MM.1S (cell line): ENCODE measurements at regions not wholly inside any gene's neighbourhood (a gene's known extent, or its start where the extent isn't known, plus 50 kb on each side); places are given as distances from the start of the nearest gene placed in this dataset.

Experiments used
- DNase-seq: peaks from one replicate; pipeline ENCODE4 v3.0.0-alpha.2; 2015
- H2AFZ ChIP-seq: fragments of 300-600 bp; sonication (generic); 2 replicates; pipeline ENCODE4 v1.6.0; 2016; ENCODE audit warnings: antibody characterized with exemption, low read length
- H3F3A ChIP-seq: fragments of 300-600 bp; sonication (generic); 2 replicates; pipeline ENCODE4 v1.6.1; 2016; ENCODE audit warnings: mild to moderate bottlenecking, antibody characterized with exemption, low read length, moderate library complexity, mixed read lengths; ENCODE audit not compliant: insufficient read depth
- H3K27ac ChIP-seq: fragments of 300-600 bp; sonication (generic); 2 replicates; pipeline ENCODE4 v1.5.1; 2016; ENCODE audit warnings: mild to moderate bottlenecking, low read length
- H3K27me3 ChIP-seq: fragments of 300-600 bp; sonication (generic); replicated peaks from 2 replicates; pipeline ENCODE4 v1.6.0; 2016; ENCODE audit warnings: low read length; ENCODE audit not compliant: insufficient read depth
- H3K36me3 ChIP-seq: fragments of 300-600 bp; sonication (generic); replicated peaks from 2 replicates; pipeline ENCODE4 v1.6.1; 2016; ENCODE audit warnings: mild to moderate bottlenecking, low read length, mixed read lengths; ENCODE audit not compliant: insufficient read depth
- H3K4me1 ChIP-seq: fragments of 300-600 bp; sonication (generic); 2 replicates; pipeline ENCODE4 v1.6.1; 2016; ENCODE audit warnings: low read length, mixed read lengths
- H3K4me2 ChIP-seq: fragments of 300-600 bp; sonication (generic); 2 replicates; pipeline ENCODE4 v1.6.0; 2016; ENCODE audit warnings: low read depth, low read length
- H3K4me3 ChIP-seq: fragments of 300-600 bp; sonication (generic); 2 replicates; pipeline ENCODE4 v1.5.1; 2016; ENCODE audit warnings: low read length, mixed read lengths
- H3K79me2 ChIP-seq: fragments of 300-600 bp; sonication (generic); 2 replicates; pipeline ENCODE4 v1.6.1; 2016; ENCODE audit warnings: mixed run types, low read length, mixed read lengths
- H3K9ac ChIP-seq: fragments of 300-600 bp; sonication (generic); 2 replicates; pipeline ENCODE4 v1.6.1; 2016; ENCODE audit warnings: low read length, mixed read lengths
- H3K9me2 ChIP-seq: fragments of 300-600 bp; sonication (generic); replicated peaks from 2 replicates; pipeline ENCODE4 v1.6.1; 2016; ENCODE audit warnings: mild to moderate bottlenecking, low read length, mixed read lengths; ENCODE audit not compliant: insufficient read depth
- H3K9me3 ChIP-seq: fragments of 300-600 bp; sonication (generic); replicated peaks from 2 replicates; pipeline ENCODE4 v1.6.1; 2016; ENCODE audit warnings: mild to moderate bottlenecking, low read length, mixed read lengths; ENCODE audit not compliant: insufficient read depth
- H4K20me1 ChIP-seq: fragments of 300-600 bp; sonication (generic); 2 replicates; pipeline ENCODE4 v1.6.1; 2016; ENCODE audit warnings: mild to moderate bottlenecking, low read length, moderate library complexity, mixed read lengths; ENCODE audit not compliant: insufficient read depth
- CTCF ChIP-seq: fragments of 300-600 bp; sonication (generic); IDR thresholded peaks from 2 replicates; pipeline ENCODE4 v1.5.1; 2016; ENCODE audit warnings: antibody characterized with exemption, low read length, mixed read lengths
- EZH2 ChIP-seq: fragments of 300-600 bp; sonication (generic); optimal IDR thresholded peaks from 2 replicates; pipeline ENCODE3; 2017; ENCODE audit warnings: low read depth, mild to moderate bottlenecking, antibody characterized with exemption, low read length, mixed read lengths
- EZH2phosphoT487 ChIP-seq: fragments of 300-600 bp; sonication (generic); IDR thresholded peaks from 2 replicates; pipeline ENCODE4 v1.6.1; 2018; ENCODE audit warnings: antibody characterized with exemption, low read length

- Histone ChIP-seq H3F3A (peaks cover 18% of the 10 kb centered on the region), H3K4me3 (no peak overlapping the region), H4K20me1 (no peaks in the 10 kb centered on the region), H3K4me2 (no peak overlapping the region), H3K27me3 (no peaks in the 10 kb centered on the region), H3K9me2 (no peaks in the 10 kb centered on the region), H3K27ac (no peak overlapping the region), H3K9me3 (no peaks in the 10 kb centered on the region; the same call in 1 of the 2 replicates), H3K4me1 (peaks cover 22% of the 10 kb centered on the region), H3K36me3 (no peaks in the 10 kb centered on the region), H3K79me2 (no peaks in the 10 kb centered on the region), H2AFZ (no peak overlapping the region), H3K9ac (no peak overlapping the region)
- DNase-seq, result no peak
- no peak for TF ChIP-seq CTCF
- no peak for TF ChIP-seq EZH2phosphoT487
- TF ChIP-seq EZH2, result no peak
Observed at GRCh38 chr2:239774142-239774462, 251.0 kb downstream of the NDUFA10 start.

GRCh38 chr2:239773228-239774141 is 251.7 kb downstream of the NDUFA10 start:
- H4K20me1 ChIP-seq, result no peaks in the 10 kb centered on the region
- no peak overlapping the region for H3K27ac ChIP-seq
- H3K4me1 ChIP-seq, result peaks cover 27% of the 10 kb centered on the region
- peaks cover 18% of the 10 kb centered on the region for H3F3A ChIP-seq
- H3K9me2 ChIP-seq, result no peaks in the 10 kb centered on the region
- H3K27me3 ChIP-seq, result no peaks in the 10 kb centered on the region
- no peak for DNase-seq
- no peak overlapping the region for H3K4me2 ChIP-seq
- no peak overlapping the region for H3K4me3 ChIP-seq
- H3K36me3 ChIP-seq, result no peaks in the 10 kb centered on the region
- no peaks in the 10 kb centered on the region; the same call in 1 of the 2 replicates for H3K9me3 ChIP-seq
- TF ChIP-seq EZH2phosphoT487 (no peak), CTCF (no peak), EZH2 (no peak)
- no peak overlapping the region for H2AFZ ChIP-seq
- no peaks in the 10 kb centered on the region for H3K79me2 ChIP-seq
- no peak overlapping the region for H3K9ac ChIP-seq

GRCh38 chr2:239772721-239773120 is 252.4 kb downstream of the NDUFA10 start:
- TF ChIP-seq CTCF (no peak), EZH2 (no peak), EZH2phosphoT487 (no peak)
- Histone ChIP-seq H3K9ac (no peak overlapping the region), H2AFZ (no peak overlapping the region), H3K27me3 (no peaks in the 10 kb centered on the region), H3K9me2 (no peaks in the 10 kb centered on the region), H3K9me3 (no peaks in the 10 kb centered on the region; the same call in 1 of the 2 replicates), H3F3A (peaks cover 18% of the 10 kb centered on the region), H3K4me1 (peaks cover 30% of the 10 kb centered on the region), H3K79me2 (no peaks in the 10 kb centered on the region), H3K27ac (no peak overlapping the region), H3K36me3 (no peaks in the 10 kb centered on the region), H4K20me1 (no peaks in the 10 kb centered on the region), H3K4me2 (no peak overlapping the region), H3K4me3 (no peak overlapping the region)
- DNase-seq, result no peak
